ENCODE measurements at regions not wholly inside any gene's neighbourhood (a gene's known extent, or its start where the extent isn't known, plus 50 kb on each side); places are given as distances from the start of the nearest gene placed in this dataset.

GRCh38 chr2:12967804-12968203 is 251.1 kb downstream of the TRIB2 start:
- DNase-seq (ENCODE audit: low read depth) = no peak

DNA sequence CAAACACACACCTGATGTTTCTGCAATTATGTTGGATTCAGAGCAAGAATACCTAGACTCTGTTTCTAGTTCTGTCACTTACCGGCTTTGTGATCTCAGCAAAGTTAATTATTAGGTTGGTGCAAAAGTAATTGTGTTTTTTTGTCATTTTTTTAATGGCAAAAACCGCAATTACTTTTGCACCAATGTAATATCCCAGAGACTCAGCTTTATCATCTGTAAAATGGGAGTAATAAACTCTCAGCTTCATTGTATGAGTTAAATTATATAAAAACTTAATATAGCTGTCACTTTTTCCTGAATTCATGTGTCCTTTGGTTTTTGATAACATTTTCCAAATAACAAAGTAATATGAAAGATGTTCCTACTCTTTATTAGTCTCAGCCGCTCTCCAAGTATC is 251.7 kb downstream of the TRIB2 start:
- no peak for DNase-seq (ENCODE audit: low read depth)

DNA sequence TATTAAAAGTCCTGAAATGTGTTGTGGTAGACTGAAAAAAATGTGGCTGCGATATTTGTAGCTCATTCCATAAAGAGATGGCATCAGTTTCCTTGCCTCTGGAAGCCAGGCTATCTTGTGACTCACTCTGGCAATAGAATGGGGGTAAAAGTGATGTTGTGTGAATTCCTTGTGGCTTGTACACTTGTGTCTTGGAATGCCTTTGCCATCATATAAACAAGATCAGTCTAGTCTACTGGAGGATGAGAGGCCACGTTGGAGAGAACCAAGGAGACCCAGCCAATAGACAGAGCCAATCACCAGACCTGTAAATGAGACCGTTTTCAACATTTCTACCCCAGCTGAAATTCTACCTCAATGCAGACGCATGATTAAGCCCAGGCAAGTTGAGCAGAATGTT is 254.1 kb downstream of the TRIB2 start:
- peak; percentile 64 for DNase-seq (ENCODE audit: low read depth)

GRCh38 chr2:12971581-12972365 is 255.0 kb downstream of the TRIB2 start:
- DNase-seq (ENCODE audit: low read depth) = no peak

GRCh38 chr2:12978066-12978835 is 261.5 kb downstream of the TRIB2 start:
- DNase-seq (ENCODE audit: low read depth) = no peak

- no peak for DNase-seq (ENCODE audit: low read depth)
Observed at GRCh38 chr2:12979066-12979465, 262.3 kb downstream of the TRIB2 start.

- no peak for DNase-seq (ENCODE audit: low read depth)
Observed at GRCh38 chr2:12980817-12981216, 264.1 kb downstream of the TRIB2 start.

- no peak for DNase-seq (ENCODE audit: low read depth)
Observed at GRCh38 chr2:12982149-12982584, 265.4 kb downstream of the TRIB2 start.

DNA sequence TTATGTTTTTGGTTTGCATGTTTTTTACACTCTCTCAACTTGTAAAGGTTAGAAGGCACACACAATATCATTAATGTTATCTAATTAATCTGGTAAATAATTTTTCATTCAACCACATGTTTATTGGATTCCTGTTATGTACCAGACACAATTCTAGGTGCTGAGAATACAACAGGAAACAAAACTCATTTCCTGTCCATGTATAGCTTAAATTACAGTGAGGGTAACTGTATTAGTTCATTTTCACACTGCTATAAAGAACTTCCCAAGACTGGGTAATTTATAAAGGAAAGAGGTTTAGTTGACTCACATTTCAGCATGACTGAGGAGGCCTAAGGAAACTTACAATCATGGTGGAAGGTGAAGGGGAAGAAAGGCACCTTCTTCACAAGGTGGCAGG is 270.5 kb downstream of the TRIB2 start:
- DNase-seq (ENCODE audit: low read depth) = no peak

GRCh38 chr2:12988279-12988678 is 271.5 kb downstream of the TRIB2 start:
- no peak for DNase-seq (ENCODE audit: low read depth)

GRCh38 chr2:12990523-12990922 is 273.8 kb downstream of the TRIB2 start:
- DNase-seq (ENCODE audit: low read depth) = no peak

GRCh38 chr2:12998685-12999084 is 281.9 kb downstream of the TRIB2 start:
- no peak for DNase-seq (ENCODE audit: low read depth)

DNA sequence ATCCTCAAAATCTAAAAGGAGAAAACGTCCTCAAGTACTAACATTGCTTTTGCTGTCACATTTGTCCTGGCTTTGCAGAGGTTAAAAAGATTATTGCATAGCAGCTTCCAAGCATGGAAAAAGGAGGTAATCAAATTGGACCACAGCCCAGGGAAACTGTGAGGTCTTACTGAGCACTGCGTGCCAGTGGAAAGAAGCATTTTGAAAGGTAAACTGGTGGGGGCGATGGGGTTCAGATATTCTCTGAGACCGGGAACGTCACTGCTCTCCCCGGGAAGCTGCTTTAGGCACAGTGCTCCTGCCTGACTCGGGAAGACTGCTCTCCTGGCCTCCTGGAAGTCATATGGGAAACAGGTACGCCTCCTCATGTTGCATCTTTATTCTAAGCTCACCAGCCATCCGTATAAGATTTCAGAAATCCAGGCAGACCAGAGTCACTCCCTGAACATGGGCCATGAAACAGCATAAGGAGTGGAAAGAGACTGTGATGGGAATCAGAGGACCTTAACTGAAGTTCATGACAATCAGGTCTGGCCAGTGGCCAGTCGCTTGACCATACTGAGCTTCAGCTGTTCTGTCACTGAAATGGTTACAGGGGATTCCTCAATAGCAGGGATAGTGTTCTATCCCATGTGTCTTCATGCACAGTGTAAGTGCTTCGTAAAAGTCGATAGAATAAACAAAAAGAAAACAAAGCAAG is 284.1 kb downstream of the TRIB2 start:
- no peak for DNase-seq (ENCODE audit: low read depth)

DNA sequence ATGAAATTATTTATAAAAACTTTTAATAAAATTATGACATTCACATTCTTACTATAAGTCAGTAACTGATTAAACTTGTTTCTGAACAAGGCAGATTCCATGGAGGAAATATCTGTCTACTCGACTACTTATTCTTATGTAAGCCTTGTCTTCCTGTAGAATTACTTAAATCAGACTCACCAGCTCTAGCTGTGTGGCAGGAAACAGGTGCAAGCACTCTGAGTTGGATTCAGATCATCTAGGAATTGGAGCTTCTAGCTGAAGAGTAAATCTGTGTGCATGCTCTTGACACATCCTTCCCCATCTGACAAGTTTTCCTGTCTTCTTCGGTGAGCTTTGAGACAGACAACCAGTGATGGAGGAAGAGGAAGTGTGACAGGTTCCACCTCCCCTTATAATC is 284.7 kb downstream of the TRIB2 start:
- no peak for DNase-seq (ENCODE audit: low read depth)

DNA sequence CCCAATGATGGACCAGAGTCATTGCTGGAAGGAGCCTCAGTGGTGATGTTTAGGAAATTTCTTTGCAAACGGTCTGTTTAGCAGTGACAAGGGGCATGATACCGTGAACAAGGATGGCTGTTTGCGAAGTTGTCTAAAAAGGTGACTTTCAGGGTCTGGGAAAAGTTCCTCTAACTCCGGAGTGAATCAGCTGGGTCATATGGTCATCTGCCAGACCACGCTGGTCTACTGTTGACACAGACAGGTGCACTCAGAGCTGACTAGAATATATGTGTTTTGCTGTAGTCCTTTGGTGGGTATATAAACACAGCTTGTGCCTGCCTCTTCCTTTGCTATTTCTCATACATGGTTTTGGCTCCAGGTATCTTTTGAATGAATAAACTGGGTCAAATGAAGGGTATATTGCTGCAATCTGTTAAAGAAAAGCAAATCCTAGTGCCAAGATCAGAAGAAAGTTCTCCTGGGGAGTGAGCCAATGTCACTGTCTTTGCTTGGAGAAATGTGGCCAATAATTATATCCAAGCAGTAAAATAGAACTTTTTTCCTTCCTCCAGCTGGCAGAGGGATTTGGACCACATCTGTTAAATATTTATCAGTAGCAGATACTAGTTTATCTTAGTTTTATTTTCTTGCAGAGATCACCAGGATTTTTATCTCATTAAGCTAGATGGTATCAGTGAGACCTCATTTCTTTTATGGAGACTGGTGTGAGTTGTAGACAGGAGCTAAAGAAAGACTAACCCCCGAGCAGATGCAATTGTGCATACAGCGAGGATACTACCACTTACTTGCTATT is 286.0 kb downstream of the TRIB2 start:
- no peak for DNase-seq (ENCODE audit: low read depth)

- DNase-seq (ENCODE audit: low read depth) = no peak
Observed at GRCh38 chr2:13003500-13003899, 286.8 kb downstream of the TRIB2 start.

- DNase-seq (ENCODE audit: low read depth) = no peak
Observed at GRCh38 chr2:13005048-13005447, 288.3 kb downstream of the TRIB2 start.

DNA sequence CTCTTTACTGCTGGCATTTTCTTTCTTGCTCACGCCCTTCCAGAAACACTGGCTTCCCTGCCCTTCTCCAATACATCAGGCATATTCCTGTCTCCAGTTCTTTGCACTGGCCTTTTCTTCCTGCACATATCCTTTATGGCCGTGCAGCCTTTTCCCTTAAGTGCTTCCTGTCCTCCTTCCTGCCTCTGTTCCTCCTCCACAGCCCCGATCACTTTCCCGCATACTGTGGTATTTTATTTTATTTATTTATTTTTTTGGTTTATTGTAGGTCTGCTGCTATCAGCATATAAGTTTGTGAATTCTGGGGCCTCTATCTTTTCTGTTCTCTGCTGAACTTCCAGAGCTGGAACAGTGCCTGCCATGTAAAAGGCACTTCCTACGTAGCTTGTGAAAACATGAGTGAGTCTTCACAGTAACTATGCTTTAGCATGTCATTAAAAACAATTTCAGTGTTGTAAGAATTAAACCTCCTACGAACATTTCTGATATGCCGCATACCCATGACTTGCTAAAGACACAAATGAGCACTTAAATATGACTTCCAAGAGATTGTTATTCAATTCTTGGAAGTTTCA is 289.1 kb downstream of the TRIB2 start:
- DNase-seq (ENCODE audit: low read depth) = no peak

- DNase-seq (ENCODE audit: low read depth) = no peak
Observed at GRCh38 chr2:13006426-13006825, 289.7 kb downstream of the TRIB2 start.

- peak; percentile 67 for DNase-seq (ENCODE audit: low read depth)
Observed at GRCh38 chr2:13006829-13007717, 290.3 kb downstream of the TRIB2 start.

All from Daoy (cell line).